ENCODE measurements at regions not wholly inside any gene's neighbourhood (a gene's known extent, or its start where the extent isn't known, plus 50 kb on each side); places are given as distances from the start of the nearest gene placed in this dataset.
"Not testable (repeated sequence)": the region's sequence is repeated elsewhere in the genome, so short reads cannot be mapped to it uniquely, and the experiment has no call there.

GRCh38 chr12:3428631-3429030, 62.4 kb upstream of the PRMT8 start:
- intact Hi-C loops (cut with DNase I), result no loop called here
- H3K4me3 ChIP-seq, result no peak overlapping the region
- H3K36me3 ChIP-seq, result no peaks in the 10 kb centered on the region
- H3K9ac ChIP-seq (ENCODE audit: low read depth in 2 of 2, low read length in 2 of 2), result no peak overlapping the region
- H3K27me3 ChIP-seq, result no peaks in the 10 kb centered on the region
- H3K4me1 ChIP-seq, result peaks cover 3% of the 10 kb centered on the region
- no peak overlapping the region for H3K27ac ChIP-seq
- H3K9me3 ChIP-seq, result no peaks in the 10 kb centered on the region
- no peak for TF ChIP-seq CTCF (IDR thresholded peaks at IDR 0.05)
- no peak for DNase-seq

GRCh38 chr12:3429523-3429922, 61.5 kb upstream of the PRMT8 start:
- H3K27ac ChIP-seq; H3K36me3 ChIP-seq; H3K4me3 ChIP-seq; H3K27me3 ChIP-seq; H3K9me3 ChIP-seq; intact Hi-C loops (cut with DNase I); H3K4me1 ChIP-seq; DNase-seq; H3K9ac ChIP-seq (ENCODE audit: low read depth in 2 of 2, low read length in 2 of 2): not testable (repeated sequence)

- H3K27ac ChIP-seq, result peak overlapping the region; percentile 49
These were observed 59.3 kb upstream of the PRMT8 start for GRCh38 chr12:3431686-3432085.

GRCh38 chr12:3432176-3432742, 58.7 kb upstream of the PRMT8 start:
- no peaks in the 10 kb centered on the region for H3K27me3 ChIP-seq
- no peak for TF ChIP-seq CTCF (IDR thresholded peaks at IDR 0.05)
- peak; percentile 40 for DNase-seq
- no peak overlapping the region for H3K4me3 ChIP-seq
- H3K27ac ChIP-seq, result peak overlapping the region; percentile 49
- intact Hi-C loops (cut with DNase I), result no loop called here
- no peaks in the 10 kb centered on the region for H3K36me3 ChIP-seq
- peaks cover 3% of the 10 kb centered on the region for H3K4me1 ChIP-seq
- H3K9ac ChIP-seq (ENCODE audit: low read depth in 2 of 2, low read length in 2 of 2), result no peak overlapping the region
- H3K9me3 ChIP-seq, result no peaks in the 10 kb centered on the region

More at GRCh38 chr12:3431686-3432085, 59.3 kb upstream of the PRMT8 start:
- H3K4me1 ChIP-seq, result peaks cover 3% of the 10 kb centered on the region
- H3K9ac ChIP-seq (ENCODE audit: low read depth in 2 of 2, low read length in 2 of 2), result no peak overlapping the region
- H3K9me3 ChIP-seq, result no peaks in the 10 kb centered on the region
- H3K36me3 ChIP-seq, result no peaks in the 10 kb centered on the region
- H3K27me3 ChIP-seq, result no peaks in the 10 kb centered on the region
- no peak for TF ChIP-seq CTCF (IDR thresholded peaks at IDR 0.05)
- intact Hi-C loops (cut with DNase I), result no loop called here
- peak; percentile 39 for DNase-seq
- no peak overlapping the region for H3K4me3 ChIP-seq

- Histone ChIP-seq H3K27me3 (no peaks in the 10 kb centered on the region), H3K4me3 (no peak overlapping the region), H3K9ac (ENCODE audit: low read depth in 2 of 2, low read length in 2 of 2) (no peak overlapping the region), H3K4me1 (peaks cover 3% of the 10 kb centered on the region), H3K36me3 (no peaks in the 10 kb centered on the region), H3K27ac (no peak overlapping the region), H3K9me3 (no peaks in the 10 kb centered on the region)
- DNase-seq, result no peak
- intact Hi-C loops (cut with DNase I), result no loop called here
- TF ChIP-seq CTCF (IDR thresholded peaks at IDR 0.05), result no peak
These were observed 58.1 kb upstream of the PRMT8 start for GRCh38 chr12:3432868-3433267.

GRCh38 chr12:3436461-3437065, 54.4 kb upstream of the PRMT8 start:
- H3K9ac ChIP-seq (ENCODE audit: low read depth in 2 of 2, low read length in 2 of 2), result no peak overlapping the region
- H3K27me3 ChIP-seq, result no peaks in the 10 kb centered on the region
- H3K36me3 ChIP-seq, result no peaks in the 10 kb centered on the region
- H3K4me3 ChIP-seq, result no peak overlapping the region
- H3K27ac ChIP-seq, result no peak overlapping the region
- H3K9me3 ChIP-seq, result no peaks in the 10 kb centered on the region
- peaks cover 3% of the 10 kb centered on the region for H3K4me1 ChIP-seq
- TF ChIP-seq CTCF (IDR thresholded peaks at IDR 0.05), result no peak
- DNase-seq, result no peak
- intact Hi-C loops (cut with DNase I), result no loop called here

Measured in colonic mucosa (tissue), 4 donors.